Hematopoietic multipotent progenitor cell treated with erythropoietin and hydrocortisone succinate and interleukin-3 and kit ligand, for 8 days (in vitro differentiated cells): ENCODE measurements at regions not wholly inside any gene's neighbourhood (a gene's known extent, or its start where the extent isn't known, plus 50 kb on each side); places are given as distances from the start of the nearest gene placed in this dataset.
A peak's percentile ranks its signal among the peaks of the same experiment; 100 is the strongest.
"Not testable (repeated sequence)": the region's sequence is repeated elsewhere in the genome, so short reads cannot be mapped to it uniquely, and the experiment has no call there.

Source experiments
- DNase-seq: peaks from one replicate; pipeline ENCODE4 v3.0.0-alpha.2; 2015

GRCh38 chr10:28449382-28449781 lies 83.5 kb upstream of the WAC start:
- DNase-seq, result no peak

DNA sequence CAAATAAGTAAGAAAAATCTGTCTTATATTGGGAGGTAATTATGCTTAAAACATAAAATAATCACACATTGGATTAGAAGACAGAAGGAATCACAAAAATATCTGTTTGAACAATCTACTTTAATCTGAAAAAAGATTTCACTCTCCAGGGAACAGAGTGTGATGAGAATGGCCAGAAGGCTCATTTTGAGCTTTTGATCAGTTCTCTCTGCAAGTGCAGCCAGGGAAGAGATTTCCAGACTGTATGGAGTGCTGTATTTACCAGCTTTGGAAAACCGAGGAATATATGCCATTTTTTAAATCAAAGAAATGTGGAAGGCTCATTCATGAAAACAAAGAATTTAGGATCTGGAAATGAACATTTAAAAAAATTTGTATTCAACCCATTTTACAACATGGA lies 83.0 kb upstream of the WAC start:
- no peak for DNase-seq

- DNase-seq, result no peak
Observed at GRCh38 chr10:28453926-28454325, 79.0 kb upstream of the WAC start.

DNA sequence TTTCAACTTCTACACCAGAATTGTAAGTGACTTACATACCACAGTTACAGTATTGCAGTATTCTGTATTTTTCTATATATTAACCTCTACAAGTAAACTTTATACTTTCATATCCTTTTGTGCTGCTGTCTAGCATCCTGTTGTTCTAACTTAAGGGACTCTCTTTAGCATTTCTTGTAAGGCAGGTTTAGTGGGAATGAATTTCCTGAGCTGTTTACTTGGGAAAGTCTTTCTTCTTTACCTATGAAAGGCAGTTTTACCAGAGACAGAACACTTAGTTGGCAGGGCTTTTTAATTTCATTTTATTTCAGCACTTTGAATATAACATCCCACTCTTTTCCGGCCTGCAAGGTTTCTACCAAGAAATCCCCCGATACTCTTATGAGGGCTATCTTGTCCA lies 75.8 kb upstream of the WAC start:
- DNase-seq, result no peak

GRCh38 chr10:28457873-28458272 lies 75.0 kb upstream of the WAC start:
- DNase-seq, result peak; percentile 60

GRCh38 chr10:28459453-28460144 lies 73.3 kb upstream of the WAC start:
- DNase-seq, result no peak

- no peak for DNase-seq
Observed at GRCh38 chr10:28463141-28463540, 69.8 kb upstream of the WAC start.

DNA sequence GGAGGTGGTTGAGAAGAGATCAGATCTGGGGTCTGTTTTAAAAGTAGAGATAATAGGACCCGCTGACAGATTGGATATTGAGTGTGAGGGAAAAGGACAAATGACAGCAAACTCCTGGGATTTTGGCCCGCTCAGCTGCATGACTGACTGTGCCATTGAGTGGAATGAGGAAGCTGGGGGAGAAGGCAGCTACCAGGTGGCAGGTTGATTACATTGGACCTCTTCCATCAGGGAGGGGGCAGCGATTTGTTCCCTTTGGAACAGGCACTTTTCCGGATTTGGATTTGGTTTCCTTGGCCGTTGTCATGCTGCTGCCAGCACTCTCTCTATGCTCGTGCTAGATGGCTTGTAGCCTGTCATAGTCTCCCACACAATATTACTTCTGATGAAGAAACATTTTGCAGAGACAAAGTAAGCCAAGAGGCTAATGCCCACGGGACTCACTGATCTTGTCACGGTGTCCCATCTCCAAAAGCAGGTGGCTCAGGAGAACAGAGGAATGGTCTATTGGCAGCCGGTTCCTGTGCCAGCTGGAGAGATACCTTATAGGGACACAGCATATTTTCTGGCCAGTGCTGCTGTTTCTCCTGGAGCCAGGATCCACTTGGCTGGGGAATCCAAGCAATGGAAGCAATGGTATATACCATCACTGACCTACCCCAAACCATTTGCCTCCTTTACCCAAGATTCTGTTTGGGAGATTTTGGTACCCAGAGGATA lies 69.1 kb upstream of the WAC start:
- no peak for DNase-seq

DNA sequence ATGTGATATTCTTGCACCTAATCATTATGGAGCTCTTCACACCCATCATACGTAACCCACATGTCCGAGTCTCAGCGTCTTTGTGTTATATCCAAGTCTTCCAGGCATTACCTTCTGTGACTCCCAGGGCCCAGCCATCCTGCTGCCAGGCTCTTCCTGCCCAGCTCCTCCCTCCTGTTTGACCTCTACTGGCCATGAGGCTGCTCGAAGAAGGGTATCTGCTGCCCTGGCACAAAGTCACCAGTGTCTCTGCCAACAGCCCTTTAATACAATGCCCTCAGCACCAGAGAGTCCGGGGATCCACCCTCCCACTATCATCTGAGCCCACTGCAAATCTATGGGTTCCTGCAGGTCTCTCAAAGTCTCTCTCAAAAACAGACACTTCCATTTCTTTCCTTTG lies 65.3 kb upstream of the WAC start:
- DNase-seq, result no peak

- no peak for DNase-seq
Observed at GRCh38 chr10:28468707-28469483, 64.0 kb upstream of the WAC start.

GRCh38 chr10:28470873-28471651 lies 61.9 kb upstream of the WAC start:
- no peak for DNase-seq

DNA sequence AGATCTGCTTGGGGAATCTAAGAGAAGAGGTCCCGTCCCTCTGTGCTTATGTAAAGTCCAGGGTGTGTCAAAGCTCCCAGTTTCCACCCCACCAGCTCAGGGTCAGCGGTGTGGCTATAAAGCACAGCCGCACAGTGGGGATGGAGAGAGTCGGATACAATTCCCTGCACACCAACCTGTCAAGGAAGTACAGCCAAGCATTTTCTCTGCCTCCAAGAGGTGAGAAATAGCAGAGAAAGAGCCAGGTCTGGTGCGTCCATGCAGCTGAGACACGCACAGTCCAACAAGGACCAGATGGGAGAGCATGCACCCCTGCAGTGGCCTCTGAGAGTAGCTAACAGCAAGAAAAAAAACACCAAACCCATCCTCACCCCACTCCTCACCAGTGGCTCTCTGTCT lies 61.3 kb upstream of the WAC start:
- no peak for DNase-seq

DNA sequence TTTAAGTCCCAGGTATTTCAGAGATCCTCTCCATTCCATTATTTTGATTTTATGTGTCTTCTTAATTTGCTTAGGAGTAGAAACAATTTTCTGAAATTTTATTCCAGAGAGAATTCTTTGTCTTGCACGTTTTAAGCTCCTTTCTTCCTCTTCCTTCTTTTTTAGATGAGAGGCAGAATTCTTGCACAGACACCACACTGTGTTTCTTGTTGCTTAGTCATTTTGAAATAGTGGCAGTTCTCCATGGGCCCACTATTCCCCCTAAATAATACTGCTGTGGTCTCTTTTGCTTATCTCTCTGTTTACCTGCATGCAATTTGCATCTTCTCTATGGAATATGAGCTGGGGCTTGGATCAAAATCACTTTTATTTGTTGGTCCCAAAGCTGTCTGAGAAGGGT lies 54.3 kb upstream of the WAC start:
- DNase-seq, result no peak

DNA sequence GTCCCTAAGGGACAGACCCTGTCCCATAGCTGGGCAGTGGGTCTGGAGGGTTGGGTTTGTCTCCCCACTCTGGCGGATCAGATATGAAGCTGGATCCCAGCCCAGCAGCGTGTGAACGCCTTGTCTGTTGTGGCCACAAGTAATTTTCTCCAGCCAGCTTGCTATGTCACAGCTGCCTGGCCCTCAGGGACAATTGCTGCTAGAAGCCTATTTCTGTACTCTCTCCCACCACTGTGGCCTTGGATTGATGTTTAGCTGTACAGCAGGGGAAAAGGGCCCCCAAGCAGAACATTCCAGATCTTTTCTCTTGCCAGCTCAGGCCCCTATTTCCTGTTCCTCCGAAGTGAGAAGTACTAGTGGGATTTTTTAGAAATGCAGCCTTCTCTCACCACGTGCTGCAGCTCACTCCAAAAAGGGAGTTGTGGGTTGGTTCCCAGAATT lies 53.5 kb upstream of the WAC start:
- peak; percentile 77 for DNase-seq

DNA sequence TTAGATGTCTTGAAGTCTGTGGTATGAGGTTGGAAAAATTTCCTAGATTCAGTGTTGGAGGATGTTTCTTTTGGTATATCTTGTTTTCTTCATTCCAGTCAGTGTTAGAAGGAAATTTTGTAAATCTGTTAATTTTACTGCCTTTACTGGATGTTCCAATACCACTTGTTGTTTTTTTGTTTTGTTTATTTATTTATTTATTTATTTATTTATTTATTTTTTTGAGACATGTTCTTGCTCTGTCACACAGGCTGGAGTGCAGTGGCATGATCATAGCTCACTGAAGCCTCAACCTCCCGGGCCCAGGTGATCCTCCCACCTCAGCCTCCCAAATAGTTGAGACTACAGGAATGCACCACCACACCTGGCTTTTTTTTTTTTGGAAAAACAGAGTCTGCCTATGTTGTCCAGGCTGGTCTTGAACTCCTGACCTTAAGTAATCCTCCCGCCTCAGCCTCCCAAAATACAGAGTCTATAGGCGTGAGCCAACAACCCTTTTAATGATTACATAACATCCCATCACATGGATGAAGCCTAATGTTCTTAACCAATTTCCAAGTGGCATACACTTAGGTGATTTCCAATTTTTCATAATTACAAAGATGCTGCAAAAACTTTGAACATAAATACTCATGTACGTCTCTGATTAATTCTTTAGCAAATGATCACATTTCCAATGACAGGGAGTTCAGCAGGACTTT lies 52.8 kb upstream of the WAC start:
- no peak for DNase-seq

- DNase-seq, result no peak
Observed at GRCh38 chr10:28480628-28480965, 52.3 kb upstream of the WAC start.

GRCh38 chr10:28481346-28481745 lies 51.6 kb upstream of the WAC start:
- not testable (repeated sequence) for DNase-seq

- DNase-seq, result no peak
Observed at GRCh38 chr10:28481968-28482367, 51.0 kb upstream of the WAC start.
